LNCaP clone FGC (cell line): ENCODE measurements at regions not wholly inside any gene's neighbourhood (a gene's known extent, or its start where the extent isn't known, plus 50 kb on each side); places are given as distances from the start of the nearest gene placed in this dataset.

ENCODE experiments used
- DNase-seq: peaks from one replicate; pipeline ENCODE4 v3.0.0-alpha.2; 2011; ENCODE audit warnings: low read depth
- H3K4me3 ChIP-seq: 2 replicates; pipeline ENCODE4 v1.5.1; 2011; ENCODE audit warnings: mild to moderate bottlenecking, low read depth, low read length, control low read depth
- TF ChIP-seq, protein P1 (sequence below): IDR thresholded peaks from 2 replicates; pipeline ENCODE4 v1.5.1; 2012; ENCODE audit warnings: mild to moderate bottlenecking; ENCODE audit not compliant: control insufficient read depth, insufficient read depth; ENCODE audit errors: extremely low read depth

- no peak overlapping the region for H3K4me3 ChIP-seq
- no peak for DNase-seq
- TF ChIP-seq, protein P1, sequence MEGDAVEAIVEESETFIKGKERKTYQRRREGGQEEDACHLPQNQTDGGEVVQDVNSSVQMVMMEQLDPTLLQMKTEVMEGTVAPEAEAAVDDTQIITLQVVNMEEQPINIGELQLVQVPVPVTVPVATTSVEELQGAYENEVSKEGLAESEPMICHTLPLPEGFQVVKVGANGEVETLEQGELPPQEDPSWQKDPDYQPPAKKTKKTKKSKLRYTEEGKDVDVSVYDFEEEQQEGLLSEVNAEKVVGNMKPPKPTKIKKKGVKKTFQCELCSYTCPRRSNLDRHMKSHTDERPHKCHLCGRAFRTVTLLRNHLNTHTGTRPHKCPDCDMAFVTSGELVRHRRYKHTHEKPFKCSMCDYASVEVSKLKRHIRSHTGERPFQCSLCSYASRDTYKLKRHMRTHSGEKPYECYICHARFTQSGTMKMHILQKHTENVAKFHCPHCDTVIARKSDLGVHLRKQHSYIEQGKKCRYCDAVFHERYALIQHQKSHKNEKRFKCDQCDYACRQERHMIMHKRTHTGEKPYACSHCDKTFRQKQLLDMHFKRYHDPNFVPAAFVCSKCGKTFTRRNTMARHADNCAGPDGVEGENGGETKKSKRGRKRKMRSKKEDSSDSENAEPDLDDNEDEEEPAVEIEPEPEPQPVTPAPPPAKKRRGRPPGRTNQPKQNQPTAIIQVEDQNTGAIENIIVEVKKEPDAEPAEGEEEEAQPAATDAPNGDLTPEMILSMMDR, result no peak
Measured at GRCh38 chr5:71955723-71956122, 151.6 kb upstream of the MAP1B start.

GRCh38 chr5:71957292-71957898 lies 149.9 kb upstream of the MAP1B start:
- no peak overlapping the region for H3K4me3 ChIP-seq
- TF ChIP-seq, protein P1, result no peak
- peak; percentile 90 for DNase-seq

DNA sequence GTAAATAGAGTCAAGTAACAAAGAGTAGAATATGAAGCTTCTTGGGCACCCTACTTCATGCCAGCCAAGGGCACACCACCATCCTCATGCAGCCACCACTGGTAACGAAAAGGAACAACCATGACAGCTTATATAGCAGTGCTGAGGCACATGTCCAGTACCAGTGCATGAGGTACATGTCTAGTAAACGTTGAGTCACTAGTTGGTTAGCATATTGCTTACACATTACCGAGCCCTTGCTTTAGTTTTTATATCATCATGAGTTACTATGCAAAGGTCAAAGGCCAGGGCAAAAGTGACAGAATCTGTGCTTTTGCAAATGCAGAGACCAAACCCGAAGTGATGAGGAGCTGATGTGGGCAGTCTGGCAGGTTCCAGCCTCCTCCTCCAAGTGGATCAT lies 147.1 kb upstream of the MAP1B start:
- no peak for DNase-seq
- no peak overlapping the region for H3K4me3 ChIP-seq
- TF ChIP-seq, protein P1, result no peak

DNA sequence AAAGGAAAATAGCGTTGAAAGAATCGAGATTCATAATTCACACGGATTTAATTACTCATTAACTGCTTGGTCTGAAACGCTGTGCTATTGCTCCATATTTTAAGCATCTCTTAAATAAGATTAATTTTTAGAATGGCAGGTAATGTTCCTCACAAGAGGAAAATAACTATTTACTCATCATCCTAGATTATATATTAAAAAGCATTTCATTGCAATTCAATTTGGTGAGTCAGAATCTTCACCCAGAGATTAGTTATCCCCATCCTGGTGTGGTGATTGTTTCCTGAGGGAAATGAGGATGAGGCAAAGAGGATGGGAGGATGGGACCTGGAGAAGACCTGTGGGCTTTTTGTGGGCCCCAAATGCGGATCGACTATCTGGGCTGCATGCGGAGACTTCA lies 145.5 kb upstream of the MAP1B start:
- TF ChIP-seq, protein P1, result no peak
- no peak for DNase-seq
- H3K4me3 ChIP-seq, result no peak overlapping the region

GRCh38 chr5:71969460-71969859 lies 137.8 kb upstream of the MAP1B start:
- no peak for DNase-seq
- TF ChIP-seq, protein P1, result no peak
- no peak overlapping the region for H3K4me3 ChIP-seq

DNA sequence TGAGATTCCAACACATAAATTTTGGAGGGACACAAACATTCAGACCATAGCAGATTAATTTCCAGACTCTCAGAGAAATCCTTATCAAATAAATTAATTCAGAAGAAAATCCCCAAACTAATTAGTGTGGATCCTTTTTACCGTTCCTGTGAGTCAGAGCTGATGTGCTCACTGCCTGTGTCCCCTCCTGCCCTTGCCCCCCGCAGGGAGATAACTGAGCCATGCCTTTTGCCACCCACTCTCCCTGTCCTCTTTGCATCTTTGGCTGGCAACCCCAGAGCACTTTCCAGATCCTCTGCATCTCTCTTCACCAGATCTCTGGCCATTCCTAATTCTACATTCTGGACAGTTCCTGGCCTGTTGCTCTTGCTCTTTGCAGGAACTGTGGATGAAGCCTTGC lies 135.4 kb upstream of the MAP1B start:
- no peak overlapping the region for H3K4me3 ChIP-seq
- no peak for DNase-seq
- TF ChIP-seq, protein P1, result no peak
